GM19395 (cell line): ENCODE measurements at regions not wholly inside any gene's neighbourhood (a gene's known extent, or its start where the extent isn't known, plus 50 kb on each side); places are given as distances from the start of the nearest gene placed in this dataset.

Source experiments
- ATAC-seq: cut with Tn5 transposase; IDR thresholded peaks from one replicate; pipeline ENCODE4 v1.9.1; 2021; ENCODE audit warnings: mild to moderate bottlenecking, moderate library complexity; ENCODE audit not compliant: unreplicated experiment

GRCh38 chr12:90899456-90900182 is 55.4 kb downstream of the CCER1 start:
- no peak for ATAC-seq

DNA sequence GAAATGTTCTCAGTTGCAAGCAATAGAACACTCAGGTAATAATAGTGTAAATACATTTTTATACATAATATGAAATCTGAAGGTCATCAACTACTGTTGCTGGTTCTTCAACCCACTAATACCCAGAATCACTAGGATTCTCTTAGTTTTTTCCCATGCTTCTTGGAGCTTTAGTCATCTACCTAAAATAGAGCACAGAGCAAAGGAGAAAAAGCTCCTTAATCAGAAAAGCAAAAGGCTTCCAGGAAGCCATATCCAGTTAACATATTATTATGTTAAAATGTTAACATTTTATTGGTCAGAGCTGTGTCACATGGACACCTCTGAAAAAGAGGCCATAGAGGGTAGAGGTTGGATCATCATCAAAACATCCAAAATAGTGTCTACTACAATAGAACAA is 57.0 kb downstream of the CCER1 start:
- ATAC-seq = no peak

- ATAC-seq = no peak
Observed at GRCh38 chr12:90897316-90897715, 57.7 kb downstream of the CCER1 start.

DNA sequence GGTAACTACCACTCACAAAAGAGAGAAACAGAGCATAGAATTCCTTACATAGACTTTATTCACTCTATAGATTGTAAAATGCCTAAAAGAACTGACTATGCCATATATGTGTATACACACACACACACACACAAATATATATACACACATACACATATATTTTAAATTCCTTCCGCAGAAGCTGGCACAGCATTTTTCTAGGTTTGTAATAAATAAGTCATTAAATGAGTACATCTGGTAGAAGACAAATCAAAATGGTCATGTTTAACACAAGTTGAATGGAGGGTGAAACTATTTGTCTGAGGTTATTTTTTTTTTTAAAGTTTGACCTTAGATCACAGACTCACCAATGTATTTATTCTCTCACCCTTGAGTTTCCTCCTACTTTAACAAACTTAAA is 58.2 kb downstream of the CCER1 start:
- ATAC-seq = no peak

- ATAC-seq = no peak
Observed at GRCh38 chr12:90896164-90896563, 58.8 kb downstream of the CCER1 start.

GRCh38 chr12:90888316-90888715 is 66.7 kb downstream of the CCER1 start:
- ATAC-seq = no peak

DNA sequence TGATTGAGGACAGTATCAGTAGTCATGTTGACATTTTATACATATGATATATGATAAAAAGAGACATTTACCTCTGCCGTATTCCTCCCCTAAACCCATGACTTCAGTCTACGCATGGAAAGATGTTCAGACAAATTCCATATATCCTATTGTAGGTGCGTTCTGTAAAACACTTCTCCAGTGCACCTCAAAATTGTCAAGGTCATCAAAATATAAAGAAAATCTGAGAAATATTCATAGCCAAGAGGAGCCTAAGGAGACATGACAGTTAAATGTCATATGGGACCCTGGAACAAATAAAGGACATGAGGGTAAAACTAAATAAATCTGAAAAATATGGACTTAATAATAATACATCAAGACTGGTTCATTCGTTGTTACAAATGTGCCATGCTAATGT is 71.5 kb downstream of the CCER1 start:
- ATAC-seq = no peak

- ATAC-seq = no peak
Observed at GRCh38 chr12:90871726-90872096, 83.3 kb downstream of the CCER1 start.

- ATAC-seq = no peak
Observed at GRCh38 chr12:90870971-90871725, 83.8 kb downstream of the CCER1 start.

- no peak for ATAC-seq
Observed at GRCh38 chr12:90868626-90869025, 86.3 kb downstream of the CCER1 start.

DNA sequence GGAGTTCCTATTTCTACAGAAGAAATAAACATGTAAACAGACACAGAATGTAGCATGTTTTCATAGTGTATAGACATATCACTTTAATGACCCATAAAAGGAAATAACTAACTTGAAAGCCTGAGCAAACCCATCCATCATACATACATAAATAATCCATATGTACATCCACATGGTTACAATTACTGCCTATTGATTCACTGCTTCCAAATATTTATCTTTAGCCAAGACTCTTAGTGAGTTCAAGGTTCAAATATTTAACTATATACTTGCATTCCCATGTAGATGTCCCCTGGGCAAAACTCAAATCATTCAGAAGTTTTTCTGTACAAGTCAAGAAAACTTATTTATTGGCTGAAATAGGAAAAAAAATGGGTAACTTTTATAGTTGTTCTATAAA is 95.4 kb downstream of the CCER1 start:
- no peak for ATAC-seq

GRCh38 chr12:90858252-90858651 is 96.7 kb downstream of the CCER1 start:
- no peak for ATAC-seq

DNA sequence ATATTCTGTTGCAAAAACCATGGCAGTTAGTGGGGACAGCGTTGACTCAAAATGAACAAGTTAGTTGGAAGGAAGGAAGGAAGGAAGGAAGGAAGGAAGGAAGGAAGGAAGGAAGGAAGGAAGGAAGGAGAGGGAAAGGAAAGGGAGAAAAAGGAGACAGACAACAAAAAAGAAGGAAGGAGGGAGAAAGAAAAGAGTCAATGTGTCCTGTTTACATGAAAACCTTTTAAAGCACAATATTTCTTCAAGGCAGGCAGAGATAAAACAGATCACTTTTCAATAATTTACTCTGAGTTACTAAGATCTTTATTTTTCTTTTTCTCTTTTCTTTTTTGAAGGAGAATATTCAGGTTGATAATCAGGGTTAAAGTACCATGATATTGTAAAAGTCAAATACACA is 99.4 kb downstream of the CCER1 start:
- no peak for ATAC-seq

DNA sequence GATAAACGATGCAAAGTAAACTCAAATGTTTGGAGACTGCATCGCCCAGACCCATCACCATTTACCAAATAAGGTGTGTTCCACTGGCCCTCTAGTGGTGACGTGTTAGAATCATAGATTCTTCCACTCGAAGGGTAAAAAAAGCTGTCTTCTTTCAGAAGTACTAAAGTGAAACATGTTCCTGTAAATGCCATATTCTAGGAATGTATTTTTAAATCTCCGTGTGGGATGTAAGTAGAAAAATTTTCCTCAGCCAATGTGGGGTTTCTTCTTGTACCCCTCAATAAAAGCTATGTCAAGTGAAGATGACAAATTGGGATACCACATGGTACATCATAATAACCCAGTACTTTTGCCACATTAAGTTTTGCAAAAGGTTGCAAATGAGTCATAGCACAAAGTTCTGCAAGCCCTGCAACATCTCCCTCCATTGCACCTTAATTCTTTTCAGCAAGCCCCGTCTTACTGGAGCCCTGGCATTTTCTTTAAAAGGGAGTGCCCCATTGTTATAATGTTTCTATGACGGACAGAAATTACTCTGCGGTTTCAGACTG is 100.8 kb downstream of the CCER1 start:
- peak; percentile 88 for ATAC-seq

GRCh38 chr12:90851800-90852718 is 102.9 kb downstream of the CCER1 start:
- ATAC-seq = no peak

GRCh38 chr12:90842477-90842876 is 112.5 kb downstream of the CCER1 start:
- no peak for ATAC-seq

GRCh38 chr12:90841336-90841735 is 113.6 kb downstream of the CCER1 start:
- ATAC-seq = no peak

- no peak for ATAC-seq
Observed at GRCh38 chr12:90839346-90839745, 115.6 kb downstream of the CCER1 start.

DNA sequence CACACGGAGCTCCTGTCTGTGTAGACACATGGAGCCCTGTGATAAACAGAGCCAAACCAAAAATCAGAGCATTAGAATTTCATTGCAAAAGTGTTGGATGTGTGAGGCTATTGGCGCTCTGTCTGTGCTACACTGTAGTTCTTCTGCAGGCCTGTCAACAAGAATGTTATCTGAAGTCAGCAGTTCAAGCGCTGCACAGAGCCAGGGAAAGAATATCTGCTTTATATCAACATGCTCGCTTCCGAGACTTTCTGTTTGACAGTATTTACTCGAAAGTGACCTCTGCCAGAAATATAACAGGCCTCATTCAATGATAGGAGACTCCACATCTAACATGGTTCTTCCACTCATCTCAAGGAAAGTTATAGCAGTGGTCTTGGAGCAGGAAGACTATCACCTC is 118.3 kb downstream of the CCER1 start:
- ATAC-seq = no peak

GRCh38 chr12:90833228-90833627 is 121.7 kb downstream of the CCER1 start:
- no peak for ATAC-seq

GRCh38 chr12:90832427-90832826 is 122.5 kb downstream of the CCER1 start:
- ATAC-seq = no peak
